GM13977 (cell line): ENCODE measurements at regions not wholly inside any gene's neighbourhood (a gene's known extent, or its start where the extent isn't known, plus 50 kb on each side); places are given as distances from the start of the nearest gene placed in this dataset.

ENCODE experiments used
- DNase-seq: peaks from one replicate; pipeline ENCODE4 v3.0.0; 2012; ENCODE audit warnings: low spot score
- in situ Hi-C: fragments of 300-500 bp; cut with MboI; formaldehyde crosslinking; loops from one replicate; pipeline ENCODE4 v1.12.0; 2022; ENCODE audit warnings: low sequenced_read_pairs, low pct_unique_long_range_greater_than_20kb, mixed read lengths, inconsistent platforms; ENCODE audit not compliant: unreplicated experiment
- TF ChIP-seq, protein P1 (sequence below): IDR thresholded peaks from 2 replicates; pipeline ENCODE4 v1.5.1; 2012; ENCODE audit warnings: mild to moderate bottlenecking, control low read depth; ENCODE audit not compliant: insufficient read depth; ENCODE audit errors: extremely low read depth, missing control alignments

DNA sequence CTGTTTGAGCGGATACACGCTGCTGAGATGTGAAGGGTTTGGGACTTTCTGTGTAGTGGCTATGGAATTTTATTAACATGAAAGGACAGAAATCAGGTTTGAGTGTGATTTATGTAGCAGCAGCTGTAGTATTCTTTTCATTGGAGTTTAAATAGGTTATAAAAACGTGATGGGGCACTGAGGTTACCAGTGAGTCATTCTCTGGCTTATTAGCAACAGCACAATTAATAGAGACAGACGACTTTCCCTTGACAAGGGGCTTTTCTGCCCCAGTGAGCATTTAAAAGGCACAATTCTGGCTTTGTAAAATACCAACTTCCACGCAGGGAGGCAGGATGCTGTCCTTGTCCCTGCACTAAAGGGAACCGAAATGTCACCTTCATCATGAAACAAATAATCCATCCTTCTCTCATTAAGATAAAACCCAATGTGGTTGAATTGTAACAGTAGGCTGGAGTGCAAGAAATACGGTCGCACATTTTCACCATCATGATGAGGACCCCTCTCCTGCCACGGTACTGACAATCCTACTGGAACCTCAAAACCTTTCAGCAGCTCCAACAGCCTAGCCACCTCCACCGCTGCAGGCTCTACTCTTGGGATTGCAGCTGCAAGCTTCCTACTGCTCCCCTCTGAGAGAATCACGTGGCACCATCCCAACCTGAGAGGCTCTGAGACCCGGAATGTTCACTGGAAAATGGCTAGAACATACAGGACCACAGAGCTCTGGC is 293.9 kb downstream of the IRX1 start:
- in situ Hi-C loops = no loop called here
- no peak for DNase-seq
- TF ChIP-seq, protein P1, sequence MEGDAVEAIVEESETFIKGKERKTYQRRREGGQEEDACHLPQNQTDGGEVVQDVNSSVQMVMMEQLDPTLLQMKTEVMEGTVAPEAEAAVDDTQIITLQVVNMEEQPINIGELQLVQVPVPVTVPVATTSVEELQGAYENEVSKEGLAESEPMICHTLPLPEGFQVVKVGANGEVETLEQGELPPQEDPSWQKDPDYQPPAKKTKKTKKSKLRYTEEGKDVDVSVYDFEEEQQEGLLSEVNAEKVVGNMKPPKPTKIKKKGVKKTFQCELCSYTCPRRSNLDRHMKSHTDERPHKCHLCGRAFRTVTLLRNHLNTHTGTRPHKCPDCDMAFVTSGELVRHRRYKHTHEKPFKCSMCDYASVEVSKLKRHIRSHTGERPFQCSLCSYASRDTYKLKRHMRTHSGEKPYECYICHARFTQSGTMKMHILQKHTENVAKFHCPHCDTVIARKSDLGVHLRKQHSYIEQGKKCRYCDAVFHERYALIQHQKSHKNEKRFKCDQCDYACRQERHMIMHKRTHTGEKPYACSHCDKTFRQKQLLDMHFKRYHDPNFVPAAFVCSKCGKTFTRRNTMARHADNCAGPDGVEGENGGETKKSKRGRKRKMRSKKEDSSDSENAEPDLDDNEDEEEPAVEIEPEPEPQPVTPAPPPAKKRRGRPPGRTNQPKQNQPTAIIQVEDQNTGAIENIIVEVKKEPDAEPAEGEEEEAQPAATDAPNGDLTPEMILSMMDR = no peak

DNA sequence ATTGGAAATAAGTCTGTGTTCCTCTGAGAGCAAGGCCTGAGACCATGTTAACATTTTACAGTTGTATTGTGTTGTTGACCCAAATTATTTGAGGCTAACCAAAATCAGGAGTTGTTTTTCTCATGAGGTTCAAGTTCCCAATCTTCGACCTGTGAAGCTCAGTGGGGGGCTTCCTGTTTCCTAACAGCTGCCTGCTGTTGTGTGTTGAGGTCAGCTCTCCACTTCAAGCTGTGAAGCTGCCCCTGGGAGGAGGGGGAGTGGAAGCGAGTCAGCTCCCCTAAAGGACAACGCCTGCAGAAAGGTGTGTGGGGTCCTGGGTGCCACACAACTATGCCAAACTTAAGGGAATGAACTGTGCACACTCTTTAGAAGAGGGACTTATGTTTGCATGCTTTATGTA is 295.5 kb downstream of the IRX1 start:
- no peak for DNase-seq
- TF ChIP-seq, protein P1 = no peak
- in situ Hi-C loops = no loop called here

DNA sequence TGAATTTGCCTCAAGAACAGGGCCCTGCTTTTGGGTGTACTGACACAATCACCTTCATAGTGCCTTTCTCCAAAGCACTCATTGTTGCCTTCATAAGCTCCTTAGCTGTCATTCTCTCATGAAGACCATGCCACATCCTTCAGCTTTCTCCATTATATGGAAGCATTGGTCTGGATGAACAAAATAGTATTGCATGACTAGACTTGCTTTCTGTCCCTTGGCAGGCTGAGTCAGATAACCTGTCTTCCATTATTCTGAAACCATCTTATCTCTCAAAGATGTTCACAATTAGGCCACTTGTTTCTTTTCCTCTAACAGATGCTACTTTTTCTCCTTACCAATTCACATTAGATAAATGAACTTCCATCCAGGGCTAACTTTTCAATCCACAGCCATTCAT is 297.9 kb downstream of the IRX1 start:
- DNase-seq = no peak

DNA sequence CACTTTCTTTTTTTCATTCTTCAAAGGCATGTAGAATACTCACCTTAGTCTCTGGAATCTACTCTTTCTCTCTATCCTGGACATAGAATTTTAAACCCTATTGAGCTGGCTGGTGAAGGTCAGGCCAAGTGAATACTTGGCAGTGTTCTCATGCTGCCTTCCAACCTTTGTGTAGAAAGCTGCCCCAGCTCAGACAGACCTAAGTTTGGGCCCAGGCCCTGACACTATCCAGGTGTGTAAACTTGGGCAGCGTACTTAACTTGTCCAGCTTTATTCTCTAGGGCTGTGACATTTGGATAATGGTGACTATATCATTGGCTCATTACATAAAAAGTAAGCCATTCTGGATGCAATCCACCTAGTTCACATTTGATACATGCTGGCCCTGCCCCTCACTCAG is 298.3 kb downstream of the IRX1 start:
- in situ Hi-C loops = no loop called here
- TF ChIP-seq, protein P1 = no peak
- DNase-seq = no peak

More for the DNA sequence above, 297.9 kb downstream of the IRX1 start:
- in situ Hi-C loops = no loop called here
- TF ChIP-seq, protein P1 = no peak

DNA sequence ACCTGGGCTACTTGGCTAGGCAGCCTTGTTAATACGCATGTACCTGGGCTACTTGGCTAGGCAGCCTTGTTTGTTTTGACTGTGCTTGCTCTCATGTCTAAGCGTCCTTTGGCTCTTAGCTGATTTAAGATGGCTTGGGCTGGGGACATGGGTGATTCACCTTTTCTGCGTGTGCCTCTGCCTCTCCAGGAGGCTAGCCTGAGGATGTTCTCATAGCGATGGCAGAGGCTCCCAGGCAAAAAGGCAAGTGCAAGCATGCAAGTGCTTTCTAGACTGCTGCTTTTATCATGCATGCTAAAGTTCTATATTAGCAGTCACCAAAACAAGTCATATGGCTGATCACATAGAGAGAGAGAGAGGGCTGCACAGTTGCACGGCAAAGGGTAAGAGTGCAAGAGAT is 300.5 kb downstream of the IRX1 start:
- TF ChIP-seq, protein P1 = no peak

DNA sequence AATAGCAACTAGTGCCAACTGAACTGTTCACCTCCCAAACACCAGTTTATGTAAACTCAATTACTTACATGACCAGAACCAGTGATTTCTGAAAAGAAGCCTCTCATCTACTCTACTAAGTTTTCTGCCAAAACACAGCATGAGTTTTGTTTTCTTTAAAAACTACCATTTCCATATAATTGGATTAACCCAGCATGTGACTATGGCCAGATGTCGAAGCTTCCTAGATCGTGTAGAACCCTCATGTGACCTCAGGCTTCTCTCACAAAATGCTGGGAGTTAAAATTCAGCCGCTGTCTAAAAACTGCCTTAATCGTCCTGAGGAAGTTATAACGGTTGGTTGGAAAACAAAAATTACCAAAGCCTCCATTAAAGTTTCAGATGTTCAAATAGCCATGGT is 303.5 kb downstream of the IRX1 start:
- in situ Hi-C loops = no loop called here
- no peak for DNase-seq
- TF ChIP-seq, protein P1 = no peak

More for the DNA sequence above, 300.5 kb downstream of the IRX1 start:
- no peak for DNase-seq
- in situ Hi-C loops = no loop called here
